SK-N-SH treated with all-trans-retinoic acid at 6 μM for 48 hours (cell line): ENCODE measurements at regions not wholly inside any gene's neighbourhood (a gene's known extent, or its start where the extent isn't known, plus 50 kb on each side); places are given as distances from the start of the nearest gene placed in this dataset.

Experiments
- BACH2 ChIP-seq: fragments of 250-450 bp; sonication (Bioruptor Pico); IDR thresholded peaks from 2 replicates; pipeline ENCODE4 v1.9.0; 2021; ENCODE audit warnings: mild to moderate bottlenecking, borderline replicate concordance
- CREB5 ChIP-seq: fragments of 250-450 bp; sonication (Bioruptor Pico); IDR thresholded peaks from 2 replicates; pipeline ENCODE4 v1.5.1; 2020; ENCODE audit warnings: low read depth, mild to moderate bottlenecking, moderate library complexity
- OSR1 ChIP-seq: fragments of 250-450 bp; sonication (Bioruptor Pico); IDR thresholded peaks from 2 replicates; pipeline ENCODE4 v1.8.0; 2022; ENCODE audit warnings: moderate library complexity, mild to moderate bottlenecking, inconsistent platforms
- PATZ1 ChIP-seq: fragments of 250-450 bp; sonication (Bioruptor Pico); IDR thresholded peaks from 2 replicates; pipeline ENCODE4 v1.8.0; 2020; ENCODE audit warnings: mild to moderate bottlenecking, moderate library complexity, borderline replicate concordance
- POU6F1 ChIP-seq: fragments of 250-450 bp; sonication (Bioruptor Pico); IDR thresholded peaks from 2 replicates; pipeline ENCODE4 v1.8.0; 2021; ENCODE audit warnings: low read depth, mild to moderate bottlenecking, moderate library complexity, borderline replicate concordance
- RARB ChIP-seq: fragments of 250-450 bp; sonication (Bioruptor Pico); IDR thresholded peaks from 2 replicates; pipeline ENCODE4 v1.8.0; 2021; ENCODE audit warnings: mild to moderate bottlenecking, moderate library complexity
- SNAI2 ChIP-seq: fragments of 250-450 bp; sonication (Bioruptor Pico); IDR thresholded peaks from 2 replicates; pipeline ENCODE4 v1.5.0; 2020; ENCODE audit warnings: mild to moderate bottlenecking, moderate library complexity
- TCF4 ChIP-seq: fragments of 250-450 bp; sonication (Bioruptor Pico); IDR thresholded peaks from 2 replicates; pipeline ENCODE4 v1.8.0; 2021; ENCODE audit warnings: mild to moderate bottlenecking, moderate library complexity, borderline replicate concordance
- TSHZ2 ChIP-seq: fragments of 250-450 bp; sonication (Bioruptor Pico); IDR thresholded peaks from 2 replicates; pipeline ENCODE4 v1.5.0; 2020; ENCODE audit warnings: mild to moderate bottlenecking, moderate library complexity
- ZFP3 ChIP-seq: fragments of 250-450 bp; sonication (Bioruptor Pico); IDR thresholded peaks from 2 replicates; pipeline ENCODE4 v1.5.0; 2020; ENCODE audit warnings: mild to moderate bottlenecking, moderate library complexity
- ZNF8 ChIP-seq: fragments of 450-650 bp; formaldehyde crosslinking; IDR thresholded peaks from 2 replicates; pipeline ENCODE4 v1.5.0; 2020; ENCODE audit warnings: mild to moderate bottlenecking, moderate library complexity

- TF ChIP-seq SNAI2 (CRISPR knock-in tag) = no peak
- no peak for TF ChIP-seq ZFP3 (CRISPR knock-in tag)
- no peak for TF ChIP-seq TCF4 (CRISPR knock-in tag)
- TF ChIP-seq TSHZ2 (CRISPR knock-in tag) = no peak
- no peak for TF ChIP-seq CREB5
- TF ChIP-seq ZNF8 (CRISPR knock-in tag) = no peak
- no peak for TF ChIP-seq PATZ1 (CRISPR knock-in tag)
- TF ChIP-seq POU6F1 = no peak
- TF ChIP-seq RARB (CRISPR knock-in tag) = no peak
- TF ChIP-seq OSR1 = no peak
- TF ChIP-seq BACH2 (CRISPR knock-in tag) = no peak
Observed at GRCh38 chr3:127469760-127470159, 120.8 kb downstream of the TPRA1 start.
